ENCODE measurements at regions not wholly inside any gene's neighbourhood (a gene's known extent, or its start where the extent isn't known, plus 50 kb on each side); places are given as distances from the start of the nearest gene placed in this dataset.
"Not testable (repeated sequence)": the region's sequence is repeated elsewhere in the genome, so short reads cannot be mapped to it uniquely, and the experiment has no call there.

GRCh38 chr3:10703875-10704274 lies 112.2 kb upstream of the SLC6A11 start:
- peak; percentile 18 for DNase-seq (ENCODE audit: low spot score)

- no peak for DNase-seq (ENCODE audit: low spot score)
Measured at GRCh38 chr3:10706156-10706739, 109.8 kb upstream of the SLC6A11 start.

GRCh38 chr3:10706740-10707399 lies 109.2 kb upstream of the SLC6A11 start:
- no peak for DNase-seq (ENCODE audit: low spot score)

GRCh38 chr3:10707400-10708215 lies 108.4 kb upstream of the SLC6A11 start:
- DNase-seq (ENCODE audit: low spot score), result no peak

GRCh38 chr3:10708216-10708893 lies 107.7 kb upstream of the SLC6A11 start:
- DNase-seq (ENCODE audit: low spot score), result no peak

- DNase-seq (ENCODE audit: low spot score), result no peak
Measured at GRCh38 chr3:10709110-10709781, 106.8 kb upstream of the SLC6A11 start.

- no peak for DNase-seq (ENCODE audit: low spot score)
Measured at GRCh38 chr3:10712121-10712520, 103.9 kb upstream of the SLC6A11 start.

- DNase-seq (ENCODE audit: low spot score), result no peak
Measured at GRCh38 chr3:10713656-10714055, 102.4 kb upstream of the SLC6A11 start.

GRCh38 chr3:10715886-10716285 lies 100.1 kb upstream of the SLC6A11 start:
- no peak for DNase-seq (ENCODE audit: low spot score)

- DNase-seq (ENCODE audit: low spot score), result no peak
Measured at GRCh38 chr3:10716964-10717363, 99.1 kb upstream of the SLC6A11 start.

- no peak for DNase-seq (ENCODE audit: low spot score)
Measured at GRCh38 chr3:10717756-10718155, 98.3 kb upstream of the SLC6A11 start.

- DNase-seq (ENCODE audit: low spot score), result no peak
Measured at GRCh38 chr3:10721101-10721500, 94.9 kb upstream of the SLC6A11 start.

- DNase-seq (ENCODE audit: low spot score), result no peak
Measured at GRCh38 chr3:10722911-10723310, 93.1 kb upstream of the SLC6A11 start.

- DNase-seq (ENCODE audit: low spot score), result no peak
Measured at GRCh38 chr3:10723991-10724390, 92.0 kb upstream of the SLC6A11 start.

GRCh38 chr3:10725067-10725466 lies 91.0 kb upstream of the SLC6A11 start:
- DNase-seq (ENCODE audit: low spot score), result no peak

GRCh38 chr3:10725846-10726245 lies 90.2 kb upstream of the SLC6A11 start:
- DNase-seq (ENCODE audit: low spot score), result no peak

- no peak for DNase-seq (ENCODE audit: low spot score)
Measured at GRCh38 chr3:10726787-10727186, 89.2 kb upstream of the SLC6A11 start.

- DNase-seq (ENCODE audit: low spot score), result no peak
Measured at GRCh38 chr3:10729439-10729838, 86.6 kb upstream of the SLC6A11 start.

GRCh38 chr3:10732292-10732691 lies 83.7 kb upstream of the SLC6A11 start:
- DNase-seq (ENCODE audit: low spot score), result no peak

- DNase-seq (ENCODE audit: low spot score), result no peak
Measured at GRCh38 chr3:10733297-10733696, 82.7 kb upstream of the SLC6A11 start.

GRCh38 chr3:10736444-10736843 lies 79.6 kb upstream of the SLC6A11 start:
- not testable (repeated sequence) for DNase-seq (ENCODE audit: low spot score)

- no peak for DNase-seq (ENCODE audit: low spot score)
Measured at GRCh38 chr3:10737785-10738184, 78.2 kb upstream of the SLC6A11 start.
